HCT116 (cell line): ENCODE measurements at regions not wholly inside any gene's neighbourhood (a gene's known extent, or its start where the extent isn't known, plus 50 kb on each side); places are given as distances from the start of the nearest gene placed in this dataset.

Source experiments
- ATAC-seq: fragments of 200-7000 bp; cut with Tn5 transposase; 2 replicates; pipeline ENCODE4 v1.9.1; 2020; ENCODE audit warnings: mild to moderate bottlenecking, moderate library complexity
- BruUV-seq: library from RNA; stranded (reverse); fragments of 400-500 nt; replicated peaks from 2 replicates; lab custom pipeline; 2021; lab: Mats Ljungman, UMichigan
- CTCF ChIA-PET: fragments of 300-600 bp; sonication (Branson Sonifier 250); formaldehyde crosslinking; loops from one replicate; lab custom pipeline; 2021; ENCODE audit warnings: antibody characterized with exemption; lab: Charles Lee
- POLR2A ChIA-PET: fragments of 300-600, 350-600 bp; sonication (Branson Sonifier 250); formaldehyde crosslinking; loops from one replicate; lab custom pipeline; 2021; ENCODE audit warnings: antibody characterized with exemption; lab: Charles Lee
- RAD21 ChIA-PET, 2 experiments: fragments of 300-600 bp; sonication (Branson Sonifier 250); formaldehyde crosslinking; loops; one replicate each; lab custom pipeline; 2023; ENCODE audit warnings: low total read pairs in 2 of 2; ENCODE audit not compliant: uncharacterized antibody in 2 of 2, unreplicated experiment in 2 of 2, low non-redundant PET in 1 of 2; lab: Charles Lee
- DNase-seq: peaks from one replicate; pipeline ENCODE4 v3.0.0-alpha.2; 2010; ENCODE audit warnings: low read depth, low spot score
- H2AFZ ChIP-seq: fragments of 200-600 bp; shearing (Covaris generic), sonication (generic); 2 replicates; pipeline ENCODE4 v1.6.1; 2017; ENCODE audit warnings: low read depth, mixed run types, mixed read lengths, antibody characterized with exemption, low read length; ENCODE audit not compliant: poor library complexity, severe bottlenecking
- H3K27ac ChIP-seq: 2 replicates; pipeline ENCODE4 v1.5.1; 2012; ENCODE audit warnings: low read depth, low read length
- H3K27me3 ChIP-seq: fragments of 200-600 bp; sonication (generic); 2 replicates; pipeline ENCODE4 v1.6.1; 2016; ENCODE audit warnings: mixed run types, low read length, mixed read lengths; ENCODE audit not compliant: insufficient read depth
- H3K36me3 ChIP-seq, 2 experiments: fragments of 200-500 bp in 1 of 2; fragments of 200-600 bp in 1 of 2; sonication (Bioruptor generic) in 1 of 2; sonication (generic) in 1 of 2; 2 replicates each; pipeline versions ENCODE4 v1.5.1 to v1.6.1; 2014 to 2016; ENCODE audit warnings: low read length in 2 of 2, inconsistent platforms in 1 of 2, mixed read lengths in 1 of 2, mixed run types in 1 of 2; ENCODE audit not compliant: insufficient read depth in 2 of 2, control insufficient read depth in 1 of 2
- H3K4me1 ChIP-seq, 2 experiments: fragments of 200-600 bp in 1 of 2; sonication (generic) in 1 of 2; 2 replicates each; pipeline versions ENCODE4 v1.5.1 to v1.6.1; 2012 to 2017; ENCODE audit warnings: low read length in 2 of 2, inconsistent platforms in 1 of 2, mild to moderate bottlenecking in 1 of 2, mixed read lengths in 1 of 2, mixed run types in 1 of 2, moderate library complexity in 1 of 2; ENCODE audit not compliant: insufficient read depth in 2 of 2, control insufficient read depth in 1 of 2
- H3K4me2 ChIP-seq: fragments of 200-600 bp; sonication (generic); 2 replicates; pipeline ENCODE4 v1.6.1; 2017; ENCODE audit warnings: mixed run types, low read length, mixed read lengths
- H3K4me3 ChIP-seq, 2 experiments: fragments of 200-600 bp in 1 of 2; sonication (generic) in 1 of 2; replicated peaks in 1 of 2; 2 replicates each; pipeline ENCODE4 v1.5.1; 2011 to 2016; ENCODE audit warnings: low read length in 2 of 2, control low read depth in 1 of 2, low read depth in 1 of 2, mild to moderate bottlenecking in 1 of 2, mixed read lengths in 1 of 2, mixed run types in 1 of 2
- H3K79me2 ChIP-seq: fragments of 200-600 bp; sonication (generic); 2 replicates; pipeline ENCODE4 v1.6.1; 2017; ENCODE audit warnings: mild to moderate bottlenecking, mixed run types, low read length, moderate library complexity, mixed read lengths; ENCODE audit not compliant: insufficient read depth
- H3K9ac ChIP-seq: fragments of 200-600 bp; sonication (generic); 2 replicates; pipeline ENCODE4 v1.6.1; 2016; ENCODE audit warnings: low read length, mixed read lengths
- H3K9me2 ChIP-seq: fragments of 200-600 bp; sonication (generic), shearing (Covaris generic); 2 replicates; pipeline ENCODE4 v1.6.1; 2017; ENCODE audit warnings: mixed run types, mild to moderate bottlenecking, moderate library complexity; ENCODE audit not compliant: insufficient read depth
- H3K9me3 ChIP-seq, 2 experiments: fragments of 200-500 bp in 1 of 2; fragments of 200-600 bp in 1 of 2; sonication (Bioruptor generic) in 1 of 2; sonication (generic) in 1 of 2; 2 replicates each; pipeline ENCODE4 v1.6.1; 2014 to 2017; ENCODE audit warnings: low read length in 2 of 2, mixed read lengths in 2 of 2, inconsistent platforms in 1 of 2, low read depth in 1 of 2, mild to moderate bottlenecking in 1 of 2, mixed run types in 1 of 2, moderate library complexity in 1 of 2; ENCODE audit not compliant: control insufficient read depth in 1 of 2, insufficient read depth in 1 of 2
- H4K20me1 ChIP-seq: fragments of 200-600 bp; sonication (generic), shearing (Covaris generic); 2 replicates; pipeline ENCODE4 v1.6.1; 2017; ENCODE audit warnings: mixed run types, mild to moderate bottlenecking, moderate library complexity; ENCODE audit not compliant: insufficient read depth
- ATF3 ChIP-seq: IDR thresholded peaks from 2 replicates; pipeline ENCODE4 v1.6.1; 2012
- CBX3 ChIP-seq: IDR thresholded peaks from 2 replicates; pipeline ENCODE4 v1.6.1; 2012; ENCODE audit warnings: low read depth
- CEBPB ChIP-seq: IDR thresholded peaks from 2 replicates; pipeline ENCODE4 v1.6.1; 2012; ENCODE audit warnings: low read depth
- EGR1 ChIP-seq: IDR thresholded peaks from 2 replicates; pipeline ENCODE4 v1.6.1; 2012; ENCODE audit warnings: low read depth
- EZH2 ChIP-seq: fragments of 200-600 bp; sonication (generic); IDR thresholded peaks from 2 replicates; pipeline ENCODE4 v1.6.1; 2017; ENCODE audit warnings: antibody characterized with exemption, mixed run types
- EZH2phosphoT487 ChIP-seq: fragments of 200-600 bp; IDR thresholded peaks from 2 replicates; pipeline ENCODE4 v1.6.1; 2018; ENCODE audit warnings: antibody characterized with exemption, borderline replicate concordance
- FOSL1 ChIP-seq: IDR thresholded peaks from 2 replicates; pipeline ENCODE4 v1.6.1; 2012; ENCODE audit warnings: low read depth
- JUND ChIP-seq: IDR thresholded peaks from 2 replicates; pipeline ENCODE4 v1.6.1; 2012
- MAX ChIP-seq: IDR thresholded peaks from 2 replicates; pipeline ENCODE4 v1.6.1; 2012
- POLR2A ChIP-seq: IDR thresholded peaks from 2 replicates; pipeline ENCODE4 v1.7.0; 2011; ENCODE audit warnings: borderline replicate concordance; ENCODE audit not compliant: insufficient read depth, insufficient read length; ENCODE audit errors: extremely low read depth
- POLR2AphosphoS5 ChIP-seq: IDR thresholded peaks from 2 replicates; pipeline ENCODE4 v1.6.1; 2011; ENCODE audit warnings: mild to moderate bottlenecking, low read depth, low read length, moderate library complexity
- RAD21 ChIP-seq: IDR thresholded peaks from 2 replicates; pipeline ENCODE4 v1.6.1; 2012; ENCODE audit warnings: low read depth, mild to moderate bottlenecking
- REST ChIP-seq: IDR thresholded peaks from 2 replicates; pipeline ENCODE4 v1.6.1; 2012; ENCODE audit warnings: low read depth
- SIN3A ChIP-seq: IDR thresholded peaks from 2 replicates; pipeline ENCODE4 v1.6.1; 2012; ENCODE audit warnings: low read depth
- SP1 ChIP-seq: IDR thresholded peaks from 2 replicates; pipeline ENCODE4 v1.6.1; 2012; ENCODE audit warnings: low read depth
- SRF ChIP-seq: IDR thresholded peaks from 2 replicates; pipeline ENCODE4 v1.6.1; 2012; ENCODE audit warnings: low read depth
- ZFX ChIP-seq: fragments of 450-650 bp; IDR thresholded peaks from 2 replicates; pipeline ENCODE4 v1.6.1; 2017
- ZNF274 ChIP-seq: fragments of 200-500 bp; sonication (Bioruptor generic); IDR thresholded peaks from 2 replicates; pipeline ENCODE4 v1.6.1; 2014; ENCODE audit warnings: mild to moderate bottlenecking, low read depth, low read length, inconsistent platforms
- intact Hi-C: fragments of 100-400 bp; cut with micrococcal nuclease; formaldehyde crosslinking; loops from 2 replicates; pipeline ENCODE4 v1.10.0; 2022

GRCh38 chr5:118016396-118016795 lies 972.0 kb downstream of the DTWD2 start:
- DNase-seq (no peak), ATAC-seq (no peak)
- POLR2A ChIA-PET, result no interaction called here
- no peak overlapping the region for H3K4me2 ChIP-seq
- BruUV-seq, result no TSS peak
- H2AFZ ChIP-seq, result no peak overlapping the region
- H3K79me2 ChIP-seq, result no peaks in the 10 kb centered on the region
- H3K4me3 ChIP-seq, result no peak overlapping the region
- intact Hi-C loops, result no loop called here
- CTCF ChIA-PET, result no interaction called here
- H3K9ac ChIP-seq, result no peak overlapping the region
- no peaks in the 10 kb centered on the region for H3K36me3 ChIP-seq
- no peaks in the 10 kb centered on the region for H3K4me1 ChIP-seq
- RAD21 ChIA-PET, result no interaction called here
- no peaks in the 10 kb centered on the region for H3K9me3 ChIP-seq
- no peaks in the 10 kb centered on the region for H3K9me2 ChIP-seq
- TF ChIP-seq MAX (no peak), ATF3 (no peak), CBX3 (no peak), SIN3A (no peak)
- TF ChIP-seq, all 23 proteins: peak for 0
- no peaks in the 10 kb centered on the region for H3K27me3 ChIP-seq
- H4K20me1 ChIP-seq, result no peaks in the 10 kb centered on the region
- H3K27ac ChIP-seq, result no peak overlapping the region

GRCh38 chr5:118015511-118015910 lies 972.8 kb downstream of the DTWD2 start:
- RAD21 ChIA-PET, result no interaction called here
- Histone ChIP-seq H3K9me2 (no peaks in the 10 kb centered on the region), H4K20me1 (no peaks in the 10 kb centered on the region), H3K4me3 (no peak overlapping the region), H2AFZ (no peak overlapping the region), H3K27ac (no peak overlapping the region), H3K9ac (no peak overlapping the region), H3K27me3 (no peaks in the 10 kb centered on the region), H3K4me2 (no peak overlapping the region)
- POLR2A ChIA-PET, result no interaction called here
- no peak for ATAC-seq
- no peak for DNase-seq
- TF ChIP-seq RAD21, result no peak
- no peak for TF ChIP-seq JUND
- TF ChIP-seq POLR2A, result no peak
- no peak for TF ChIP-seq ATF3
- no peak for TF ChIP-seq EGR1
- no peak for TF ChIP-seq EZH2
- no peak for TF ChIP-seq POLR2AphosphoS5
- TF ChIP-seq MAX, result no peak
- TF ChIP-seq SRF, result no peak
- TF ChIP-seq SP1, result no peak
- no peak for TF ChIP-seq FOSL1
- no peak for TF ChIP-seq ZFX
- TF ChIP-seq CEBPB, result no peak
- TF ChIP-seq REST, result no peak
- TF ChIP-seq EZH2phosphoT487, result no peak
- TF ChIP-seq SIN3A, result no peak
- TF ChIP-seq ZNF274, result no peak
- TF ChIP-seq, all 23 proteins: peak for 0
- no TSS peak for BruUV-seq
- intact Hi-C loops, result no loop called here
- H3K36me3 ChIP-seq, result no peaks in the 10 kb centered on the region
- CTCF ChIA-PET, result no interaction called here
- H3K4me1 ChIP-seq, result no peaks in the 10 kb centered on the region
- H3K9me3 ChIP-seq, result no peaks in the 10 kb centered on the region
- H3K79me2 ChIP-seq, result no peaks in the 10 kb centered on the region
